ENCODE measurements at regions not wholly inside any gene's neighbourhood (a gene's known extent, or its start where the extent isn't known, plus 50 kb on each side); places are given as distances from the start of the nearest gene placed in this dataset.
A peak's percentile ranks its signal among the peaks of the same experiment; 100 is the strongest.

DNA sequence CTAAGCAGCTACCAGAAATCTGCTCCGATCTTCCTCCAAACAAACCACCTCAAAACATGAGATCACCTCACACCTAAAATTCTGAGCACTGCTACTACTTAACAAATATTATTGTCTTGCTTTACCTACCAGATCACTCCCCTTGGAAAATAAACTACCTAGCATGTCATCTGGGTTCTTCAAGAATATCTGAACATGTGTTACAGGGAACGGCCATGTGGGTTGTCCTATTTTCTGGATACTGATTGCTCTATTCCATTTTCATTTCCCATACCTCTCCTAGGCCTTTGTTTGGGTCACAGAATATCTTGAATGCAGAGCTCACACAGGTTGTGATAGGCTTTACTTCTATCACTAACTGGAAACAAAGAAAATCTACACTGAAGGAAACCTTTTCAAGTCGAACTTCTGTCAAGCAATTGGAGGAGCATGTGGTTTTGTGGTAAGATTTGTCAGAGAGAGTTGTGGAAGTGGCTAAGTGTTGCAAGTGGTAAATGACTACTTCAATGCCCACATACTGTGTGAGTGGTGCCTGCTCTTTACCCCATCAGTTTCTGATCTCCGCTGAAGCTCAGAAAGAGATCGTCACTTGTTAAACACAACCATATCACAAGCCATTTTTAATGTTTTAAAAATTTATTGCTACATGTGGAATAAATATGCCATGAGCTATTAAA is 739.1 kb upstream of the ZEB2 start:
- no peak for DNase-seq

DNA sequence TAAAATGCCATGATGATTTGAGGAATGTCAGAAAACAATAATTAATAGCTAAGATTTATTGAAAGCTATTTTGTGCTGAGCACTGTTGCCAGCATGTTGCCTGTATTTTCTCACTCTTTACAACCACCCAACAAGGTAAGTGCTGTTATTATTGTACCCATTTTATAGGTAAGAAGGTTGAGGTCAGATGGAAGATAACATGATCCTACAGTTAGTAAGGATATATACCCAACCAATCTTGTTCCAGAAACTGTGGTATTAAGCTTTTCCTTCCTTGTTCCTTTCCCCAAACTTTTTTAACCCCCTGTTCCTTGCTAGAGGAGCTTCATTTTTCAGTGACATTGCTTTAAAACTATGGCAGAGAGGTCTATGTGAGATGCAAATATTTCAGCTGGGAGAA is 738.0 kb upstream of the ZEB2 start:
- no peak for DNase-seq

DNA sequence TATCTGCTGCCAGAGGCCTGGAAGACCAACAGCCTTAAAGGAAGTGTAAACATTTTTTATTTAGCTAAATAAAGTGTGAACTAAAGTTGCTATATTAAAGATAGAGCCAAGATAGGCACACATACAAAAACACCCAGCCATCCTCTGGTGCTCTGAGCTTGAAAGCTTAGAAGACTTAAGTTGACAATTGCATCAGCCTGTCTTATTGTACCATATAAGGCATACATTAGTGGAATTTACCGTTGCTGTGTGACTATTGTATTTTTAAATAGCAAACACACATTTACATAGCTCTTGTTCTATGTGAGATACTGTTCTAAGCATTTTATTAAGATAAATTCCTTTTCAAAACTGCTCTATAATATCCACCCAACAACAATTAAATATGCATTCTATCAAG is 736.6 kb upstream of the ZEB2 start:
- DNase-seq = peak; percentile 48

DNA sequence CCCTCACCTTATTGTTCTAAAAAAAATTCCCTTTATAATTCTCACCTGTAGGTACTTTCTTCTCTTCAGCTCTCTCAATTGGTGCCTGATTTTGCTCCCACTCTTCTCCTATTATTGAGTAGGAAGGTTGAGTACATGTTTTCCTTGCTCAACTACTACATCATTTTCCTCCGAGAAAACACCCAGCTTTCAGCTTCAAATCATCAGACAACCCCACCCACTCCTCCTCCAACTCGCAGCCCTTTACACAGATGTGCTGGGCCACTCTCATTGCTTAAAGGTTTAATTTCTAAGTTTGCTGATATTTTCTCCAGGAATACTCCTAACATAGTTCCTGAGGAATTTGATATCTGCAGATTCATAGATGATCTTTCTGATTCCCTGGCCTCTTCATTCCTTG is 734.4 kb upstream of the ZEB2 start:
- DNase-seq = no peak

DNA sequence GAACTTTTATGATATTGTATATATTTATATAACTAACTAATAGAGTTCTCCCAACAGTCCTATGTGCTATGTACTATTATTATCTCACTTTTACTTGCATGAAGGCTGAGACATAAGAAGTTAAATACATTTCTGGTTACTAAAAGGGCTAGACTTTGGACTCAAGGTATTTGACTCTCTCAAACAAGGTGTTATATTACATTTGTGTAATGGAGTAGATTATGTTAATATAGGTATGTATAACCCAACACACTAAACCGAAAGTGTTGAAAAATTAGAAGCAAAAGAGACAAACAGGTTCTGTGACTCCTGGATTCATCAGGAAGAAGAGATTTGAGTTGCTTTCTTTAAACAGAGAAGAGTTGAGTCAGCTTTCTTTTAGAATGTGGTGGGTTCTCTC is 733.6 kb upstream of the ZEB2 start:
- DNase-seq = no peak

DNA sequence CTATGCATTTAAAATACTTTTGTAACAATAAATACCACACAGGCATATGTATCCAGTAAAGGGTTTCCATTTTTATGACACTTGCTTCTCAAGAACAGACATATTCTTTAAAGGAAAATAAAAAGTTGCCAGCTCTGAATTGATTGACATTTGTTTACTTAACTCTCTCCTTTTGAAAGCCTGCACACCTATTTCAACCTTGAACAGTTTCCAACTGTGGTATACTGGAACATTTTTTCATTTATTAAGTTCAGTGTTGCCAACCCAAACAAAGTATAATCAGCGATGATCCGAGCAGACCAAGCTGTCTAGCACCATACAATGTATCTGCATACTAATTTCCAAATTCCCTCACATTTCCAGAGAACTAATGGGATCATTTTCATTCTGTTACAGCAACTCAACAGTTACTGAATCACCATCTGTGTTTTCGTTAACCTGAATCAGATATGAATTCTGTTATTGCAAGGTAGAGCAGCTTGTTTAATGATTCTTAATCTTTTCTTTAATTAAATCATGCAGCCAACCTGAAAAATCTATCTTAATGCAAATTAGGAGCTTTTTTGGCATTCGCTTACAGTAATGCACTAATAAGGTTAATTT is 725.5 kb upstream of the ZEB2 start:
- no peak for DNase-seq

DNA sequence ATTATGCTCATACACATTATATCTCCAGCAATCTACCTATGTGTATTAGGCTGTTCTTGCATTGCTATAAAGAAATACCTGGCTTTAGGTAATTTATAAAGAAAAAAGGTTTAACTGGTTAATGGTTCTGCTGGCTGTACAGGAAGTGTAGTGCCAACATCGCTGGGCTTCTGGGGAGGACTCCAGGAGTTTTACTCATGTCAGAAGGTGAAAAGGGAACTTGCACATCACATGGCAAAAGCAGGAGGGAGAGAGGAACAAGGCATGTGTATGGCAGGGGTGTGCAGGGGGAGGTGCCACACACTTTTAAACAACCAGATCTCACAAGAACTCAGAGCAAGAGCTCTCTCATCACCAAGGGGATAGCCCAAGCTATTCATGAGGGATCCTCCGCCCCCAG is 715.4 kb upstream of the ZEB2 start:
- no peak for DNase-seq

DNA sequence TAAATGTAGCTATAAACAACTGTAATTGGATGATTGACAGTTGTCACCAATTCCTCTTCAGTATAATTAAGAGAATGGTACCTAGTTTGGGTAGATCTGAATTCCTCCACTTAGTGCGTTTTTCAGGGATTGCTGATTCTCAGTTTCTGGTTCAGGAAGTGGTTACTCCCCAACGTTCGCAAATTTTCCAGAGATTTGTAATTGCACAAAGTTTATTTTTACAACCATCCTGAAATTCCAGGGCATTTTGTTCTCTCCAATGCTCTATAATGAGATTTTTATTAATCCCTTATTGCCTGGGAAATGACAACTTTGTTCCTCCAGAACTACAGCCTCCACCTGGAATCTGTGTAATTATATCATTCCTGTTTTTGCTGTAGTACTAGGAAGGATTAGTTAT is 710.6 kb upstream of the ZEB2 start:
- DNase-seq = no peak

DNA sequence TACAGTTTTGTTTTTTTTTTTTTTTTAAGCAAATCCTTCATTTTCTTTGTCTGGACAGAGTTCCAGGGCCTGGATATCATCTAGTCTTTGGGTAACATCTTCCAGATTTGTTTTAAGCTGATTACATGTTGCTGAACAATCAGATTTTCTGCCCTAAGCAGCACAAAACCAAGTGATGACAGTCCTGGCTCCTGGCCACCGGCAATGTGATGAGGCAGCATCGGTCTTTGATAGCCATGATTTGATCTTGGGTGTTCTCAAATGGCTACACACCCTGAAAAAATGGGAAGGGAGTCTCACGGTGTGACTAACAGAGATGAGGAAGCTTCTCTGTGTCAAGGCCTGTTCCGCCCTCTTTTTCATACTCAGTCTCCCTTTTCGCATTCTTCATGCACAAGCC is 708.6 kb upstream of the ZEB2 start:
- no peak for DNase-seq

DNA sequence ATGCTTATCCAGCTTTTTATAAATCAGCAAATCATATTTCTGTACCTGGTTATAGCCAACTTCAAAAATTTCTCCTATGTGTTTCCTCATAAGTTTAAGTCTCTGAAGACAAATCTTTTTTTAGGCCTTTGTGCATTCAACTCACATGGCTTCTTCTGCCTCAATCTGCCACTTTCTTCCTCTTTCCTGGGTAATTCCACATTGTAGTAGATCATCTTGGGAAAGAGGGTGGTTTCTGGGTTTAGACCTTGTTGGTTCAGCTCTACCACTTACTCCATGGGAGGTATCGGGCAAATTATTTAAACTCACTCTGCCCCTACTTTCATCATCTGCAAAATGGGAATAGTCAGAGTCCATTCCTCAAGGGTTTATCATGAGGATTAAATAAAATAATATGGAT is 707.0 kb upstream of the ZEB2 start:
- DNase-seq = no peak

DNA sequence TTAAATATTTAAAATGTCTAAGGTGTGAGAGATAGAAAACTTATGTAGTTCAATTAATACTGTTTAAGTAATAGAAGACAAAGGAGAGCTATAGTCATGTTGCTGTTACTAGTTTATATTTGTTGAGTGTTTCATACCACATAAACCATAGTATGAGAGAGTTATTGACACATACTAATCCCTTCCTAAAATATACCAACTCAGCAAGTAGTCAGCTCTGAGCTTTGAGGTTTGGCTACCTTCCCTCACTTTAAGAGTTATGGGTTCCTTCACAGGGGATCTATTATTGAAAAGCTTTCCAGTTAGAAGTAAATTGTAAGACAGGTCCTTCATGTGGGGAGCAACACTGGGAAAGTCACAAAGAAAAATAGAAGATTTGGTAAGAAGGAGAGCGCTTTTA is 701.6 kb upstream of the ZEB2 start:
- DNase-seq = no peak

DNA sequence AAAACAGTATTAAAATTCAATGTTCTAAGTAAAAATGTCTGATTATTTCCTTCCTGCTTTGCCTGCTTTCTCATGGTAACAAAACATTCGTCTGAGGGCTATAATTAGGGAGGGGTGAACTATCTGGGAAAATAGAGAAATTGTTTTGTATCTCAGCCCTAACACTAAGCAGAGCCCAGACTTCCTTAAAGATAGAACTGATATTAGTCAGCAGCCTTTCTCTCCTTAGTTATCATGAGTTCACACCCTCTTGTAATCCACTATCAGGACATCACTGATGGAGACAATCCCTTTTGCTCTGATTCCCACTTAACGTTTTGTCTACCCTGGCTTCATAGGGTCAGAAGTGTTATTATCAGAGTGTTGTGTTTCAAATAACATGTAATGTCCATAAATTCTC is 701.1 kb upstream of the ZEB2 start:
- no peak for DNase-seq

DNA sequence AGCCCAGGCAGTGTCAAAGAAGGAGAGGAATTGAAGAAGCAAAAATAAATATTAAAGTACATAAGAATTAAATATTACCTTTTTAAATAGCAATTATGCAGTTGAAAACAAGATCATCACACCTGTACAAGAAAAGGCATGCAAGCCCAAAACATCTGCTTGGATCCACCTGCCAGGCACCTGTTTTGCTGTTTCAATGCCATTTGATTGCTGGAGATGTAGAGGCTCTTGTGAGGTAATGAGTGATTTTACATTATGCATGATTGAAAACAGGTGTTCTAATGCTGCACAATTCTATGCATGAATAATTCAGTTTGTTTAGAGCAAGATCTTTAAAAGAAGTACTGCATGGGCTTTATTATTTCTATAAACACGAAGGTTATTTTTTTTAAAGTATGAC is 700.6 kb upstream of the ZEB2 start:
- DNase-seq = no peak

DNA sequence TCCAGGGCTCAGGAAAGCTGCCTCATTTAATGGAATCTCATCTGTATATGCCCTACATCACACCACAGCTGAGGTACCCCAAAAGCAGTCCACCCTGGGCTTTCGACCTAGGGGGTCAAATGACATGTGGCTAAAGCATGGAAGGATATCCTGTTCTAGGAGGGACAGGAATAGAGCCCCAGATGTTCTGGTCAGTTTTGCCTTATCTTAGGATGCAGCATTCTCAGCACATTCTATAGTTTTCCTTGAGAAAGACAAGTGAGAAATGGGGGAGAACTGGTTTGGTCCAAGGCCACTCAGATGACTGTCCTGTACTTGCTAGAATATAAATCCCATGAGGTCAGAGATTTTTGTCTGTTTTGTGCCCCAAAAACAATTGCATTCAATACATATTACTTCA is 688.0 kb upstream of the ZEB2 start:
- no peak for DNase-seq

DNA sequence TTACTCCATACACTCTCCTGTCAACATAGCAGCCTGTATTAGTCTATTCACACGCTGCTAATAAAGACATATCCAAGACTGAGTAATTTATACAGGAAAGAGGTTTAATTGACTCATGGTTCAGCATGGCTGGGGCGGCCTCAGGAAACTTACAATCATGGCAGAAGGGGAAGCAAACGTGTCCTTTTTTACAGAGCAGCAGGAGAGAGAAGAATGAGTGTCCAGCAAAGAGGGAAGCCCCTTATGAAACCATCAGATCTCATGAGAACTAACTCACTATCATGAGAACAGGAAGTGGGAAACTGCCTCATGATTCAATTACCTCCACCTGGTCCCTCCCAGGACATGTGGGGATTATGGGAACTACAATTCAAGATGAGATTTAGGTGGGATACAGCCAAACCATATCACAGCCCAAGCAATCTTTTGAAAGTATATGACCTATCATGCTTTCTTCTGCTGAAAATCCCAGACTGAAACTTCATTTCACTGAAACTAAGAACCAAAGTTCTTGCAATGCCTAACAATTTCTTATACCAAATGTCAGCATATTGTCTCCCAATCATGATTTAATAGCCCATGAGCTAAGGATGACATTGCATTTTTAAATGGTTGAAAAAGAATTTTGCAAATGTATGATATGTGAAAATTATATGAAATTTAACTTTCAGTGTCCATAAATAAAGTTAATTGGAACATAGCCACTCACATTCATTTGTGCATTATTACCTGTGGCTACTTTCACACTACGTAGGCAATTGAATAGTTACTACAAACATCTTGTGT is 686.8 kb upstream of the ZEB2 start:
- DNase-seq = no peak

DNA sequence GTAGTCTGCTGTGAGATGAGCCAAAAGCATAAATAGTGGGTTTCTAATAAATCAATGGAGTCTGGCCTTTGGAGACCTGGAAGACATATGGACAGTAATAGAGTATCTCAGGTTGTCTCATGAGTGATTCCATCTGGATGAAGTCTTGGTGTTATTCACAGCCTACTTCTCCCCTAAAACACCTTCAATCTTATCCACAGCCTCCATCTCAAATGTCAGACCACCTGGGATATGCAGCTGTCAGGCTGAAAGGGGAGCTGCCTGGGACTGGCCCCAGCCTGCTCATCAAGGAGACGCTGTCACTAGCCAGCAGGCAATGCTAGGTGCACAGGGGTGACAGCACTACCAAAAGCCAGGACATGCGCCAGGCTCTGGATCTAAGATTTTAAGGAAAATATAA is 684.0 kb upstream of the ZEB2 start:
- DNase-seq = no peak

DNA sequence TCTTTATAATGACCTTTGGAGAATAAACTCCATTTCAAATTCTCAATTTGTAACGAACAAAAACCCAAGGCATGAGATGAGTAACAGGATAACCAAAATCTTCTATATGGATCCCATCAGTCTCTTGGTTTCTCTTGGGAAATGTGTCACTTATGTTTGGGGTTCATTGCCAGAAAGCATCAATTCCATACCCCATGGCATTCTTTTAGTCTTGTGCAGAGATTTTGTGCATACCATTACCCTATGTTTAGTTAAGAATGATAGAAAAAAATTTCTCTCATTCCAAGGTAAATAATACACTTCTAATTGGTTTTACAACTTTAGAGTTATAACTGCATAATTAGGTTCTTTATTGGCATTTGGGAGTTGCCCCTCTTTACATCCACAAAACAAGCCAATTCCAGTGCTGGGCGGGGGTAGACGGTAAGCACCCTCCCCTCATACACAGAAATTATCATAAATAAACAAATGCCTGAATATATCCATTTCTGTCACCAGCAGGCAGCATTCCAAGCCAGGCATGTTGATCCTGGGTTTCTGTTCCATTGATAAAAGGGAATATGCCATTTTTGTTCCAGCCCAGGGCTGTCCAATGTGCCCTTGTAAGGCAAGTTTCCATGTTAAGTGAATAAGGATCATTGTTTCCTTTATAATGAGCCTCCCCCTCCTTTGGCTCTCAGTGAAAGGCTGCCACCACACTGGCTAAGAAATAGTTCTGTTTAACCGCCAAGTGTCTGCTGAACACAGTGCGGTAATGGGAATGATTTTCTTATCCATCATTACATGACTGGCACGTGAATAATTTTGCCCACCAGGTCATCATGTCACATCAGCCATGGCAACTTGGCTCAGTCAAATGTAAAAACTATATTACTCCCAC is 680.1 kb upstream of the ZEB2 start:
- DNase-seq = no peak

DNA sequence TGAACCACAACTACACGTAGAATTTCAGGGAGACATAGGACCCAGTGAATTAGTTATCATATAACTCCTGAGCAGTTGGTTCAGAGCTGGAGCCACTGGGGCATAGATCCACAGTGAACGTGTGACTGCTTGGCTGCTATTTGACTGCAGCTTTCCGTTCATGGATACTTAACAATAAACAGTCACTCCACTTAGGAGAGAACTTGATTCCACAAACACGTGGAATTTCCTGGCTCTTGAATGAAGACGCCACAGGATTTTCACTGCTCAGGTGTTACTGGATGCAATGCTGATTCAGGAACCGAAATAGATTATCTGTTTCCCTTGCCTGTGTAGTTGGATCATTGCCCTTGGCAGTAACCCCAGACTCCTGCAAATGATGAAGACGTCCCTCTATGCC is 679.1 kb upstream of the ZEB2 start:
- no peak for DNase-seq

DNA sequence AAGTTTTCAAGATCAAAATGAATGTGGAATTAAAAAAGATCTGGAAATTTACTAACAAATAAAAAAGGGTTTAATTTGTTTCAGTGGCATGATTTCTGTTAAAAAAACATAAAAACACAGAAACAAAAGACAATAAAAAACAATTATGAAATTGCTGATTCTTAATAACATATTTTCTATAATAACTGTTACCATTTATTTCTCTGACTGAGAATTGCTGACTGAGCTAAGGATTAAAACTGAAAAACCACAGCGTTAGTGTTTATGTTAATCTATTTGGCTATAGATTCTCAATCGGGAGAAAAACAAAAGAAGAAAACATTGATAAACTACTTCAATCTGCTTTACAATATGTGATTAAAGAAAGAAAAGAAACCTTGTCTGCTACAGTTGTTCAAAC is 678.6 kb upstream of the ZEB2 start:
- DNase-seq = no peak

DNA sequence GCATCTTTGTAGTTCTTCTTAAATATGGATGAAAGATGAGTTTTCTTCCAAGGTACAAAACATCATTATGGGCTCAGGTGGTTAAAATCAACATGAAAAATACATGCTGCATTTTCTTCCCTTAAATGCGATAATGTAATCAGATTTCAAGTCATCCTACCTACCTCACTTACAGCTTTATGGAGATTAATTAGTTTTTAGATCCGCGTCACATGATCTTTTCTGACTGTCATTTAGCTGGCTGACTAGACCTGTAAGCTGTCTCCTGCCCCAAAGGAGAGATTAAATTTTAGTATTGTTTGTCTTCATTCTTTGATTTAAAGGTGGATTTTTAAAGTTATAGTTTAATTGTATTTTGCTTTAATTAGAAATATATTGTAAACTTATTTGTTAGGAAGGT is 678.0 kb upstream of the ZEB2 start:
- no peak for DNase-seq

DNA sequence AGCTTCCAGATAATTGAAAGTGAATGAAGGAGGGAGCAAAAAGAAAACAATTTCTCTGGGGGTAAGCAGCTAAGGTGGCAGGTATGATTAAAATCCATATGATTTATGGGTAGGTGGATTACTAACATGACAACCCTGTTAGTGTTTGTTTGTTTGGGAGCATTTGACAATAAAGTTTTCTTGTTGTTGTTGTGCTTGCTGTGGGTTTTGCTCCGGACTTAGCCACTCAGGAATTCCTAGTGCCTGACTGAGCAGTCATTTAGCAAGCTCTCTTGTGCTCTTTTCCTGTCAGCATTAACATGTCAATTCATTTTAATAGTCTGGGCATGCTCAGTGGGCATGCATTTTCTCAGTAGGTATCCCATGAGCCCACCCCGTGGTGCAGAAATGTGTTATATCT is 674.8 kb upstream of the ZEB2 start:
- DNase-seq = no peak

DNA sequence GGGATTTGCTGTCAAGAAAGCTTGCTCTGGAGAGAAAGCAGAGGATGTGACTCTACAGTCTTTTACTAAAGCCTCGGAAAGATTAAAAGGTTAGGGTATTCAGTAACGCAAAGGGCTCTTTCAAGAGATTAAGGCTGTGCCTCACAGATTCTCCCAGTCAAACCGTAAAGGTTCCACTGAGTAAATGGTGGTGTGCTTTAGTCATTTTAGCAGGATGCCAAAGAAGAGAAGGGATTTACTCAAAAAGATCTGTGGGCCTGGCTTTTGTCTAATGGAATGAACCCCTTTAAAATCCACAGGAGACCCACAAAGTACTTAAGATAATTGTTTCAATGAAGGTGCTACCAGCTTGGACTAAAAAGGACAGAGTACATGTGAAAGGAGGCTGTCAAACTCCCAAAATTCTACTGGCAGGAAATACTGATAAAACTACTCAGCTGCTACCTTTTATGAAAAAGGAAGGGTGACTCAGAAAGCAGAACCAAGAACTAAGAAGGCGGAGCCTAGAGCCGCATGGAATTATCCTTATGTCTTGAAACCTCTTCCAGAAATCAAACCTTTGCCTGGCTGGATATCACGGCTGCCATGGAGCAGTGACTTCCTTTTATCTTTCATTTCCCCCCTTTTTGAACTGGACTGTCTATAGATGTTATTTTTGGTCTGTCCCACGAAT is 670.2 kb upstream of the ZEB2 start:
- DNase-seq = no peak

DNA sequence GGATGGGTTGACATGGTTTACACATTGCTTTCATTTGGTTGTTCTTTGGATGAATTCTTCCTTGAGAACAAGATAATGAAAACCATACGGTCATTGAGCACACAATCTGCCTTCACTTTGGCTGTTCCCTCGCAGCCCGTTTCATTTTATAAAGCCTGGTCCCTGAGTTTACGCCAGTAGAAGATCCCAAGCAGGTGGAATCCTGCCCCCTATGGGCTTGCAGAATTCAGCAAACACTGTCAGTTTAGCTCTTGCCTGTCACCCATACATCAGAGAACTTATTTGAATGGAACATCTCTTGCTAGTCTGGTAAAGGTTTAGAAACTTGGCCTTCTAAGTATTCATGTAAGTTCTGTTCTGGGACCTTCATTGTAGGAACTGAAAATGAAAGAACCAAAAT is 666.4 kb upstream of the ZEB2 start:
- DNase-seq = no peak
